GM12865 (cell line): ENCODE measurements at regions not wholly inside any gene's neighbourhood (a gene's known extent, or its start where the extent isn't known, plus 50 kb on each side); places are given as distances from the start of the nearest gene placed in this dataset.

Experiments
- DNase-seq: peaks from one replicate; pipeline ENCODE4 v3.0.0; 2010; ENCODE audit warnings: low read depth
- H3K4me3 ChIP-seq: 2 replicates; pipeline ENCODE4 v1.5.1; 2011; ENCODE audit warnings: mild to moderate bottlenecking, low read depth, low read length, control low read depth
- CTCF ChIP-seq: IDR thresholded peaks from 2 replicates; pipeline ENCODE4 v1.5.1; 2011; ENCODE audit warnings: low read length, control low read depth, low read depth, inconsistent platforms; ENCODE audit not compliant: insufficient read depth; ENCODE audit errors: missing control alignments

GRCh38 chr4:159506801-159507517 is 404.1 kb downstream of the RAPGEF2 start:
- no peak for DNase-seq
- H3K4me3 ChIP-seq = no peak overlapping the region
- TF ChIP-seq CTCF = no peak

- H3K4me3 ChIP-seq = no peak overlapping the region
- no peak for TF ChIP-seq CTCF
- no peak for DNase-seq
Measured at GRCh38 chr4:159508917-159509500, 406.1 kb downstream of the RAPGEF2 start.

GRCh38 chr4:159512348-159512747 is 409.5 kb downstream of the RAPGEF2 start:
- DNase-seq = no peak
- H3K4me3 ChIP-seq = no peak overlapping the region
- no peak for TF ChIP-seq CTCF

GRCh38 chr4:159515314-159516025 is 412.6 kb downstream of the RAPGEF2 start:
- no peak overlapping the region for H3K4me3 ChIP-seq
- no peak for DNase-seq
- no peak for TF ChIP-seq CTCF

GRCh38 chr4:159516556-159517140 is 413.8 kb downstream of the RAPGEF2 start:
- no peak for DNase-seq
- no peak for TF ChIP-seq CTCF
- no peak overlapping the region for H3K4me3 ChIP-seq

GRCh38 chr4:159520074-159520473 is 417.2 kb downstream of the RAPGEF2 start:
- no peak for TF ChIP-seq CTCF
- no peak overlapping the region for H3K4me3 ChIP-seq
- DNase-seq = no peak
